ENCODE measurements at regions not wholly inside any gene's neighbourhood (a gene's known extent, or its start where the extent isn't known, plus 50 kb on each side); places are given as distances from the start of the nearest gene placed in this dataset.

GRCh38 chr14:62099091-62099490, 336.9 kb downstream of the SNAPC1 start:
- TF ChIP-seq LEF1 (IDR thresholded peaks at IDR 0.05; ENCODE audit: borderline replicate concordance) (no peak), PKNOX1 (IDR thresholded peaks at IDR 0.05) (no peak), ZNF384 (IDR thresholded peaks at IDR 0.05) (no peak), BHLHE40 (IDR thresholded peaks at IDR 0.05; ENCODE audit: borderline replicate concordance) (no peak), SP1 (IDR thresholded peaks at IDR 0.05) (no peak), FOXM1 (IDR thresholded peaks at IDR 0.05; ENCODE audit: borderline replicate concordance) (no peak), ARNT (IDR thresholded peaks at IDR 0.05) (no peak), FOXK2 (IDR thresholded peaks at IDR 0.05) (no peak), FOXA1 (IDR thresholded peaks at IDR 0.05) (no peak), ELF4 (IDR thresholded peaks at IDR 0.05) (no peak), NFRKB (IDR thresholded peaks at IDR 0.05) (no peak), CTBP1 (IDR thresholded peaks at IDR 0.05; ENCODE audit: borderline replicate concordance) (no peak), HDGF (IDR thresholded peaks at IDR 0.05; ENCODE audit: borderline replicate concordance) (no peak), L3MBTL2 (conservative IDR thresholded peaks at IDR 0.05) (no peak)

All from HEK293T (cell line).